Psoas muscle (tissue), 7 donors: ENCODE measurements at regions not wholly inside any gene's neighbourhood (a gene's known extent, or its start where the extent isn't known, plus 50 kb on each side); places are given as distances from the start of the nearest gene placed in this dataset.

Experiments
- ATAC-seq, 4 donors: fragments of 200-7000 bp; cut with Tn5 transposase; one replicate each; pipeline ENCODE4 v1.9.1; 2020; ENCODE audit warnings: moderate library complexity in 3 of 4, mild to moderate bottlenecking in 2 of 4
- DNase-seq, 2 donors: peaks; one replicate each; pipeline ENCODE4 v3.0.0-alpha.2; 2020
- H3K27ac ChIP-seq: fragments of 200-600 bp; one replicate; pipeline ENCODE4 v1.8.0; 2022
- H3K27me3 ChIP-seq, 3 donors: fragments of 200-600 bp in 1 of 3; one replicate each; pipeline versions ENCODE4 v1.6.1 to v1.8.0; 2013 to 2022; ENCODE audit warnings: low read length in 2 of 3, mild to moderate bottlenecking in 2 of 3, moderate library complexity in 1 of 3; ENCODE audit not compliant: insufficient read depth in 3 of 3
- H3K36me3 ChIP-seq, 2 donors: fragments of 200-600 bp in 1 of 2; one replicate each; pipeline versions ENCODE4 v1.6.1 to v1.8.0; 2013 to 2022; ENCODE audit warnings: low read depth in 1 of 2, mild to moderate bottlenecking in 1 of 2, moderate library complexity in 1 of 2; ENCODE audit not compliant: insufficient read depth in 1 of 2
- H3K4me1 ChIP-seq: fragments of 200-600 bp; one replicate; pipeline ENCODE4 v1.8.0; 2022
- H3K4me3 ChIP-seq: fragments of 200-600 bp; one replicate; pipeline ENCODE4 v1.8.0; 2022; ENCODE audit warnings: mild to moderate bottlenecking
- H3K9me3 ChIP-seq: fragments of 200-600 bp; one replicate; pipeline ENCODE4 v1.8.0; 2022
- WGBS, 3 donors: extraction: QIAGEN DNeasy Blood & Tissue Kit; methylation state at CpG; one replicate each; pipeline versions ENCODE4 v1.1.6 to v1.1.7; 2013; 5-methylcytosine and 5-hydroxymethylcytosine counted together
- intact Hi-C, 2 donors: fragments of 100-400 bp; cut with DNase I; formaldehyde crosslinking; loops; one replicate each; pipeline versions ENCODE4 v1.11.0 to v1.14.2; 2022
- TF ChIP-seq, protein P1 (sequence below): fragments of 200-600 bp; IDR thresholded peaks from one replicate; pipeline ENCODE4 v1.8.0; 2022; ENCODE audit warnings: antibody characterized with exemption
- donor health status: healthy with polysubstance abuse.
- donor health status: DM: no; HTN: no; CAD: no; lungs with moderate emphysema.
- donor health status: Bipolar disorder and iron deficiency.
- donor health status: healthy.
- donor health status: DM: yes; HTN: yes; CAD: no.
- donor health status: DM: no; HTN: no; CAD: no.
- donor health status: DM: yes; HTN: yes; CAD: no.

DNA sequence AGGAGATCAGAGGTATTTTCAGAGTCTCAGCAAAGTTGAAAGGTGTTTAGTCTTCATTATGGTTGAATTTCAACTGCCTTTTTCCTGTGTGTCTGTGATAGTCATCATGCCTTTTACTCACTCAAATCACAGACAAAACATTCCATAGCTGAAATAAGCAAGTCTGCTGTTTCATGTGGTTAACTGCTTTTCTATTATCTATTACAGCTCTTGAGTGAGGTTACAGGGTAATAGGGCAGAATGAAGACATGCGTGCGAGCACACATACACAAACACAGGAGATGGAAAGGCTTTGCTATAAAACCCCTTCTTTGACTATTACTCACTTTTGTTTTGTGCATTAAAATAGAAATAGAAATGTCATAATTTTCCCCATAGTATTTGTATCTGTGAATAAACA, 192.6 kb upstream of the RARB start:
- H3K4me3 ChIP-seq: no peak overlapping the region
- intact Hi-C loops: no loop called here
- H3K9me3 ChIP-seq: no peaks in the 10 kb centered on the region
- H3K36me3 ChIP-seq: no peaks in the 10 kb centered on the region
- H3K27me3 ChIP-seq: peaks cover 0 to 2% (median 0%) of the 10 kb centered on the region in 3 donors
- ATAC-seq: no peak
- no peaks in the 10 kb centered on the region for H3K4me1 ChIP-seq
- TF ChIP-seq, protein P1, sequence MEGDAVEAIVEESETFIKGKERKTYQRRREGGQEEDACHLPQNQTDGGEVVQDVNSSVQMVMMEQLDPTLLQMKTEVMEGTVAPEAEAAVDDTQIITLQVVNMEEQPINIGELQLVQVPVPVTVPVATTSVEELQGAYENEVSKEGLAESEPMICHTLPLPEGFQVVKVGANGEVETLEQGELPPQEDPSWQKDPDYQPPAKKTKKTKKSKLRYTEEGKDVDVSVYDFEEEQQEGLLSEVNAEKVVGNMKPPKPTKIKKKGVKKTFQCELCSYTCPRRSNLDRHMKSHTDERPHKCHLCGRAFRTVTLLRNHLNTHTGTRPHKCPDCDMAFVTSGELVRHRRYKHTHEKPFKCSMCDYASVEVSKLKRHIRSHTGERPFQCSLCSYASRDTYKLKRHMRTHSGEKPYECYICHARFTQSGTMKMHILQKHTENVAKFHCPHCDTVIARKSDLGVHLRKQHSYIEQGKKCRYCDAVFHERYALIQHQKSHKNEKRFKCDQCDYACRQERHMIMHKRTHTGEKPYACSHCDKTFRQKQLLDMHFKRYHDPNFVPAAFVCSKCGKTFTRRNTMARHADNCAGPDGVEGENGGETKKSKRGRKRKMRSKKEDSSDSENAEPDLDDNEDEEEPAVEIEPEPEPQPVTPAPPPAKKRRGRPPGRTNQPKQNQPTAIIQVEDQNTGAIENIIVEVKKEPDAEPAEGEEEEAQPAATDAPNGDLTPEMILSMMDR: no peak
- WGBS, 3 donors: 79 to 89% (median 80%) methylated on average over 2 of the region's 2 CpGs
- no peak overlapping the region for H3K27ac ChIP-seq
- no peak for DNase-seq

DNA sequence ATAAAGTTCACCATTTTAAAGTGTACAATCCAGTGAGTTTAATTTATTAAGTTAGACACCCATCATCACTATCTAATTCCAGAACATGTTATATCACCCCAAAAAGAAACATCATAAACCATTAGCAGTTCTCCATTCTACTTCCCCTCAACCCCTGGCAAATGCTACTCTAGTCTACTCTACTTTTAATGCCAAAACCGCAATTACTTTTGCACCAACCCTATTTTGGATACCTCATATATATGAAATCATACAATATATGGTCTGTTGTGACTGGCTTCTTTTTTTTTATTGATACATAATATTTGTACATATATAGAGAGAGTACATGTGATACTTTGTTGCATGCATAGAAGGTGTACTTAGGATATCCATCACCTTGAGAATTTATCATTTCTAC, 190.5 kb upstream of the RARB start:
- H3K9me3 ChIP-seq: peaks cover 4% of the 10 kb centered on the region
- intact Hi-C loops: no loop called here
- no peaks in the 10 kb centered on the region for H3K4me1 ChIP-seq
- H3K36me3 ChIP-seq: no peaks in the 10 kb centered on the region
- WGBS, 3 donors: 88 to 94% (median 92%) methylated on average over 1 of the region's 1 CpG
- no peak overlapping the region for H3K27ac ChIP-seq
- peaks cover 0 to 2% (median 0%) of the 10 kb centered on the region in 3 donors for H3K27me3 ChIP-seq
- no peak overlapping the region for H3K4me3 ChIP-seq
- no peak for DNase-seq
- TF ChIP-seq, protein P1: no peak
- no peak for ATAC-seq

DNA sequence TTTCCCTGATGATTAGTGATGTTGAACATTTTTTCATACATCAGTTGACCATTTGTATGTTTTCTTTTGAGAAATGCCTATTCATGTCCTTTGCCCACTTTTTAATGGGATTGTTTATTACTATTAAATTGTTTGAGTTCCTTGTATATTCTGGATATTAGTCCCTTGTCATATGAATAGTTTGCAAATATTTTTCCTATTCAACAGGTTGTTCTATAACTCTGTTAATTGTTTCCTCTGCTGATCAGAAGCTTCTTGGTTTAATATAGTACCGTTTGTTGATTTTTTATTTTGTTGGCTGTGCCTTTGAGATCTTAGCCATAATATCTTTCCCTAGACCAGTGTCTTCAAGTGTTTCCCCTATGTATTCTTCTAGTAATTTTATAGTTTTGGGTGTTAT, 189.0 kb upstream of the RARB start:
- 83 to 90% (median 88%) methylated on average over 1 of the region's 1 CpG for WGBS, 3 donors
- TF ChIP-seq, protein P1: no peak
- H3K9me3 ChIP-seq: peaks cover 4% of the 10 kb centered on the region
- H3K27ac ChIP-seq: no peak overlapping the region
- DNase-seq (no peak), ATAC-seq (no peak)
- no peaks in the 10 kb centered on the region for H3K4me1 ChIP-seq
- intact Hi-C loops: no loop called here
- no peaks in the 10 kb centered on the region for H3K36me3 ChIP-seq
- H3K4me3 ChIP-seq: no peak overlapping the region
- H3K27me3 ChIP-seq: peaks cover 0 to 2% (median 0%) of the 10 kb centered on the region in 3 donors

DNA sequence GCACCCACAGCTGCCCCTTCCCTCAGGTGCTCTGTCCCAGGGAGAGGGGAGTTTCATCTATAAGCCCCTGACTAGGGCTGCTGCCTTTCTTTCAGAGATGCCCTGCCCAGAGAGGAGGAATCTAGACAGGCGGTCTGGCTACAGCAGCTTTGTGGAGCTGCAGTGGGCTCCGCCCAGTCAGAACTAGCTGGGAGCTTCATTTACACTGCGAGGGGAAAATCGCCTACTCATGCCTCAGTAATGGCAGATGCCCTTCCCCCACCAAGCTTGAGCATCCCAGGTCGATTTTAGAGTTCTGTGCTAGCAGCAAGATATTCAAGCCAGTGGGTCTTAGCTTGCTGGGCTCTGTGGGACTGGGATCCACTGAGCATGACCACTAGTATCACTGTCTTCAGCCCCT, 181.2 kb upstream of the RARB start:
- Histone ChIP-seq H3K9me3 (peaks cover 7% of the 10 kb centered on the region), H3K36me3 (no peaks in the 10 kb centered on the region), H3K27me3 (peaks cover 0 to 1% (median 0%) of the 10 kb centered on the region in 3 donors), H3K4me3 (no peak overlapping the region), H3K4me1 (no peaks in the 10 kb centered on the region), H3K27ac (no peak overlapping the region)
- 58 to 71% (median 70%) methylated on average over 5 of the region's 5 CpGs for whole genome bisulfite sequencing, 3 donors
- no peak for DNase-seq
- intact Hi-C loops: no loop called here
- TF ChIP-seq, protein P1: no peak
- ATAC-seq: no peak

DNA sequence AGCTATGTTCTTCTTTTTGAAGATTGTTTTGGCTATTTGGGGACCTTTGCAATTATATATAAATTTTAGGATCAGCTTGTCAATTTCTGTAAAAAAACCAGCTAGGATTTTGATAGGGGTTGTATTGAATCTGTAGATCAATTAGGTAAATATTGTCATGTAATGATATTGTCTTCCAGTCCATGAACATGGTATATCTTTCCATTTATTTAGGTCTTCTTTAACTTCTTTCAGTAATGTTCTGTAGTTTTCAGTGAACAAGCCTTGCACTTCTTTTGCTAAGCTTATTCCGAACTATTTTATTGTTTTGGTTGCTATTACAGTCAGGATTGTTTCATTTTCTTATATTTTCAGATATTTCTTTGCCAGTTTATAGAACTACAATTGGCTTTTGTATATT, 175.8 kb upstream of the RARB start:
- ATAC-seq (no peak), DNase-seq (no peak)
- no peak overlapping the region for H3K4me3 ChIP-seq
- intact Hi-C loops: no loop called here
- TF ChIP-seq, protein P1: no peak
- no peaks in the 10 kb centered on the region for H3K4me1 ChIP-seq
- H3K27ac ChIP-seq: no peak overlapping the region
- H3K36me3 ChIP-seq: no peaks in the 10 kb centered on the region
- no peaks in the 10 kb centered on the region for H3K27me3 ChIP-seq
- peaks cover 20% of the 10 kb centered on the region for H3K9me3 ChIP-seq
- WGBS, 3 donors: 87 to 91% (median 89%) methylated on average over 1 of the region's 1 CpG
